Lung microvascular endothelial cell (primary cell): ENCODE measurements at regions not wholly inside any gene's neighbourhood (a gene's known extent, or its start where the extent isn't known, plus 50 kb on each side); places are given as distances from the start of the nearest gene placed in this dataset.

Experiments
- DNase-seq, 2 donors: peaks; one replicate each; pipeline versions ENCODE4 v3.0.0 to v3.0.0-alpha.2; 2010; ENCODE audit warnings: low read depth in 2 of 2

- no peak for DNase-seq
Measured at GRCh38 chr2:150783896-150784295, 296.4 kb upstream of the RND3 start.

DNA sequence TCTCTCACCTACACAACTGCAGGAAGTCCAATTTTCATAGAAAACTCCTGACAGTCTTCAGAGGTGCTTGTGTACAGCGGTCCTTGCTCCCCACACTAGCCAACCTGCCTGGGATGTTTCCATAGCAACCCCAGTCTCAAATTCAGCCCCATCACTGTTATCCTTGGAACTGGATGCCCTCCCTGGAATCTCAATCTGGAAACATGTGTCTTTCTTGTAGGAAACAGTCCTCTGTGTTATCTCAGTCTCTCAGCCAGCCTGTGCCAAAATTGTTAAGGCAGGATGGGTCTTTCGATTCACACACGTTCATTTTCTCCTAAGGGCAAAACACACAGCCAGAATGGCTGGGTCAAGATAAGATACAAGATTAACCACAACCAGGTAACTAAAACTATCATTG lies 295.5 kb upstream of the RND3 start:
- no peak for DNase-seq

- DNase-seq = no peak
Measured at GRCh38 chr2:150782613-150783012, 295.1 kb upstream of the RND3 start.

DNA sequence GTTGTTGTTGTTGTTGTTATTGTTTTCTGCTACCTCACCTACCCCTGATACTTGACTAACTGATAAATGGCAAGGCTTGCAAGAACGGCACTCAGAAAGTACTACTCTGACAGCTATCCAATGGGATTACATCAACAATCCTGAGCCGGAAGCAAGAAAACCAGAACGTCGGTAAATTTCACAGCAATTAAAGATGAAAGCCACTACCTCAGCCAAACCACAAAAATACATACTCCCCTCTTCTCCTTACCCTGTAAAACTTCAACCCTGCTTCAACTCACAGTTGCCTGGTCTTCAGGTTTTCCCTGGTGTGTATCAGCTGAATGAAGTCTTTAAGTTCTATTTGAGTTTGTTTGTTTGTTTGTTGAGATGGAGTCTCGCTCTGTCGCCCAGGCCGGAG lies 293.7 kb upstream of the RND3 start:
- DNase-seq = no peak

GRCh38 chr2:150778828-150779227 lies 291.4 kb upstream of the RND3 start:
- DNase-seq = peak in 1 of 2 donors; percentile 47

GRCh38 chr2:150769421-150769820 lies 282.0 kb upstream of the RND3 start:
- DNase-seq = no peak

DNA sequence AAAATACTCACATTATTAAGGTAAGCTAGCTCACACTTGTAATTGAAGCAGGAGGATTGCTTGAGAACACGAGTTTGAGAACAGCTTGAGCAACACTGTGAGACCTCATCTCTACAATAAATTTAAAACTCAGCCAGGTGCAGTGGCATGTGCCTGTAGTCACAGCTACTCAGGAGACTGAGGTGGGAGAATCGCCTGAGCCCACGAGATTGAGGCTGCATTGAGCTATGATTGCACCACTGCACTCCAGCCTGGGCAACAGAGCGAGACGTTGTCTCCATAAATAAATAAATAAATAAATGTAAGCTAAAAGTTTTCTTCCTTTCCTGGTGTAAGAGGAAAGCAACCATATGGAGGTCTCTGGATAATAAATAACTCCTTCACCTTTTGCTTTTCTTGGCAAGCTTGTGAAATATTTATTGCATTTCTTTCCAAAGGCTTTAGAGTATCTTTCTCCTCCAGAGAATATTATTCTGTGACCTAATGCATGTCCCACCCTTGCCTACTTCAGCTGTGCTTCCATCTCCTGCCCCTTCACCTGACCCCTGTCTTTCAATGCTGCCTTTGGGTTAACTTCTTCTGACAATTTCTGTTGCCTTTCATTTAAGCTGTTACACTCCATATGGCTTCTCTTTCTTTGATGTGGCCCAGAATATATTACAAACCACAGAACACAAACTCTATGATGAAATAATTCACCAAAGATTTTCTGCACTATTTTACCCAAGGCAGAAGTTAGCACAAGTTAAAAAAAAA lies 280.7 kb upstream of the RND3 start:
- no peak for DNase-seq

GRCh38 chr2:150762571-150762970 lies 275.1 kb upstream of the RND3 start:
- DNase-seq = no peak

GRCh38 chr2:150759531-150759930 lies 272.1 kb upstream of the RND3 start:
- DNase-seq = no peak

GRCh38 chr2:150759106-150759505 lies 271.6 kb upstream of the RND3 start:
- no peak for DNase-seq

- no peak for DNase-seq
Measured at GRCh38 chr2:150752229-150752628, 264.8 kb upstream of the RND3 start.

GRCh38 chr2:150750720-150751119 lies 263.3 kb upstream of the RND3 start:
- no peak for DNase-seq

GRCh38 chr2:150742094-150742493 lies 254.6 kb upstream of the RND3 start:
- DNase-seq = no peak

DNA sequence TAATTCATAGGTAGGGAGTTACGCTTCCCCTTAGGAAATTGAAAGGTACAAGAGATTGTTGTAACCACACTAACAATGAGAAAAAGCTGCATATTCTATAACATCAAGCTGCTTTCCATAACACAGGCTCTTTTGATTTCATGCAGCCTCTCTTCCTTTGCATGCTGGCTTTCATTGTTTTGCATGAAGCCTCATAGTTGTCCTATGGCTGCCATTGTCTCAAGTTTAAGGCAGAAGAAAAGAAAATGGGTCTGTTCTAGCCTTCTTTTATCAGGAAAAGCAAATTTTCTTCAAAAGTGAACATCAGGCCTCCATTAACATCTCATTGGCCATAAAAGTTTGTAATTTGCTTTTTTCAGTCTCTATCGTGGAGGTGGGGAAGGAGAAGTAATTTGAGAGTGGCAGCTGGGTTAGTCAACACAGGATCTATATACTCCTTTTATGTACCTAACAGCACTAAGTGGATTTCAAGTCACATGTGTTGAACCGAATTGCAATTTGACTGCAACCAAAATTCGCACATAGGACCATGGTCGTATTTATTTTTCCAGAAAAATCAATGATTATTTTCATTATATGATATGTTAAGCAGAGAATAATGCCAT lies 248.5 kb upstream of the RND3 start:
- DNase-seq = no peak

DNA sequence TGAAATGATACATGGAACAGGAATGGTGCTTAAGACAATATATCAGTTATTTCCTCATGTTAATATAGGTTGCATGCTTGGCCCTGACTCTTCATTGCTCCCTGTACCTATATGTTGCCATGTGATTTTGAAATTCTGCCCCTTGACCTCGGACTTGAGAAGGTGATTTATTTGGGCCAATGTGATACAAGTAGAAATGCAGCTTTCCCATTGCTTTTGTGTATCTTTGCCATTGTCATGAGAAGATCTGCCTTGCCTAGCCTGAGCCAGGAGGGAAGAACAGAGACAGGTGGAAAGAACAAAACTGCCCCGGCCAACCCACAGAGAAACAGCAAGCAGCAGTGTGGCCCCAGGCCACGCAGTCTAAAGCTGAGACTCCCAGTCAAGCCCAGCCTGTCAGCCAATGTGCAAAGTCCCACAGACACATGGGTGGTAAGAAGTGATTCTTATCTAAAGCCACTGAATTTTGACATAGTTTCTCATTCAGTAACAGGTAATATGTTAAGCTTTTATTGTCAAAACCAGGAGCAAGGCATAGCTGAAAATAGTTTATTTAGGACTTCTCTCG lies 245.7 kb upstream of the RND3 start:
- DNase-seq = no peak

DNA sequence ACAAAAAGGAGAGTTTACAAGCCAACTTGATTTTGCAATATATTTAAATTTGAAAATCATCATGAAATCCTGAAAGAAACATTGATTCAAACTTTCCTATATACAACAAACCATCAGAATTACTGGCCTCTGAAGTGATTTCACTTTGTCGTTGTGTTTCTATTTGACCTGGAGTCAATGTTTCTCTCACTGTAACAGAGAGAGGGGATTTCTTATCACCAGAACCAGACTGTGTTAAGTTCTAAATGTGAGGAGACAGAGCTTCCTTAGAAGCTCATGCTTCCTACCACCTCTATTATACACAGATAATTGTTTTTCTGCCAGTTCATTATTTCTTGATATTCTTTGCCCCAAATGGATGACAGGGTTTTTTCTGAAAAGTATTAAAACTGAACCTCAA lies 245.0 kb upstream of the RND3 start:
- no peak for DNase-seq

DNA sequence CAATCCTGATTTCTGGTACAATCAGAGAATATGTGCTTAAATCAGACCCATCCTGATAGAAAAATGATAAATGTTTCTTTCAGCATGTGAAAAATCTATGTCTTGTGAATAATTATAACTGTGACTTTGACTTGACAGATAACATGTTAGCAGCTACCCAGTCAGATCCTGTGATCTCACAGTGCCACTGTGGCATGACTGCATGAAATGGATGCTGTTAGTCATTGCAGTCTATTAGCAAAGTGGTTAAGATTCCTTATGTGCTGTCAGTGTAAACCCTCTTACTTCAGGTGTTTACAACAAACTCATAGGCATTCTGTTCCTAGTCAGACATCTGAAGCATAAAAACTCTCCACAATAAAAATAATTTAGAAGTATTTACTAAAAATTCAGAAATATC lies 244.6 kb upstream of the RND3 start:
- no peak for DNase-seq

DNA sequence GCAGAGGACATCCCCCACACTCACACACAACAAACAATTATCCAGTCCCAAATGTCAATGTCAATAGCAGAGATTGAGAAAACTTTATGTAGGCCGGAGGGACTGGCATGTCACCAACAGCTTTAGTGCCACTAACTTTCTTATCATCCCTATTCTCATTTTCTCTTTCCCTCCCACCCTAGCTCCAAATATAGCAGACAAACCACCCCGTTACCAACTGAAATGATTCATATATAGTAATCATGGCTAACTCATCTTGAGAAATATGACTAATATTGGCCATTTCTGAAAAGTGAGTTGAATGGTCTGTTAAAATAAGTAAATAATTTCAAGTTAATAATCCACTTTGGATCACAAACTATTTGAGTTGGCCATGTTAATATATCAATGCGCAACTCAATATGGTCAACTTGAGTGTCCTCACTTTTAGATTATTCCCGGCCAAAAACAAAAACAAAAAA lies 242.1 kb upstream of the RND3 start:
- no peak for DNase-seq

DNA sequence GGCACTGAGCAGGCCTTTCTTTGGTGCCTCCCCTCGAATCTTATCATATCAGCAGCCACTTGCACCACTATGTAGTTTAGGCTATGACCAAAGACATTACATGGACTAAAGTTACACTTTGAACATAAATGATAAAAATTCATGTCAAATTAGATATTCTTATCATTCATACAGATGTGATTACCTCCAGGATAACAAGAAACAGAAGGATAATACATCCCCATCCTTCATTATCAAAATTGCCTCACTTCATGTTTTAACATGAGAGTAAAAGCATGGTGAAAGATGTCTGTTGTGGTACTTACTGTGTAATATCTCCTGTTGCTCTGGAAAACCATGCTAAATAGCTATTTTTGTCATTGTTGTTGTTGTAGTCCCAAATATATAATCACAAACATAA lies 230.8 kb upstream of the RND3 start:
- no peak for DNase-seq

DNA sequence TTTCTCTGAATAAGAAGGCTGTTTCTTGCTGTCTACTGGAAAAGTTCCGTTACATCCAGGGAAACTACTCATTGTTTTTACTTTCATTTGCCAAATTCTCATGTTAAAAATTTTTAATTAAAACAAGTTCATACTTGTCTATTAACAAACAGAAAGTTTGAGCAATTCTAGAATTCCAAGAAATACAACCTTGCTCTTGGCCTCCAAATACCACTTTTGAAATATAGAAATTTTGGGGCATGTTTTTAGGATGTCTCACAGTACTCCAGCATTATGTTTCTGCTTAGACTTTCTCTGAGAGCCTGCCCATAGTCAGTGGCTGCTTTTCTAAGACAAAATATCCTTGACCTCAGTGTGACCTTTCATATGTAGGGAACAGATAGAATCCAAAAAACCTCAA lies 228.7 kb upstream of the RND3 start:
- DNase-seq = no peak

DNA sequence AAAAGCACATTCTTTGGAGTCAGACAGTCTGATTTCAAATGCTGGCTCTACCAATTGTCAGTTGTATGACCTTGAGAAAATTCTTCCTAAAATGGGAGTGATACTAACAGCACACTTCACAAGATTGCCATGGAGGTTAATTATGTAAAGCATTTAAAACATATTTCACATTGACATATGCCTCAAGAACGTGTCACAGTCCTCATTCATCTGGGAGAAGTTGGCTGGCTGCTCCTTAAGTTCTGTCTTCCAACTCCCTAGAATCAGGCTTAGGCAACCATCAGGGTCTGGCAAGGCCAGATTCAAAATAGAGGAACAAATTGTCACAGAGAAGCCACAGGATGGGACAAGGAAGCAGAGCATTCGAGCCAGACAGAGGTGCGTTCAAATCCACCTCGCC lies 228.0 kb upstream of the RND3 start:
- no peak for DNase-seq

DNA sequence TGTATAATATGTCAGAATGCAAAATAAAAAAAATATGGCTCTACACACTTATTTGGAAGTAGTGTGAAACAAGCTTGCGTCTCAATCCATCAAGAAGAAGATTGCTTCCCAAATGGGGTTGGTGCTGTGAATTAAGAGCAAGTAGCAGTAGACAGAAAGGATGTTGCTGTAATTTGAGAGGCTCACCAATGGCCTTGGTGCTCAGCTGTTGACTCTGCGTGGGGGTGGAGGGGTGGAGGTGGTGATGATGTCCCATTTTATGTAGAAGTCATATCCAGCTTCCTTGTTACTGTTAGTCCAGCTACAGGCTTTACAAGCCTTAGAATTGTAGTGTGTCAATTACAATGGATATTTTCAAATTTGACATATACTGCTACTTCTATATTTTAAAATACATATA lies 223.4 kb upstream of the RND3 start:
- no peak for DNase-seq

- no peak for DNase-seq
Measured at GRCh38 chr2:150710041-150710440, 222.6 kb upstream of the RND3 start.
